ENCODE measurements at regions not wholly inside any gene's neighbourhood (a gene's known extent, or its start where the extent isn't known, plus 50 kb on each side); places are given as distances from the start of the nearest gene placed in this dataset.
"Not testable (repeated sequence)": the region's sequence is repeated elsewhere in the genome, so short reads cannot be mapped to it uniquely, and the experiment has no call there.

DNA sequence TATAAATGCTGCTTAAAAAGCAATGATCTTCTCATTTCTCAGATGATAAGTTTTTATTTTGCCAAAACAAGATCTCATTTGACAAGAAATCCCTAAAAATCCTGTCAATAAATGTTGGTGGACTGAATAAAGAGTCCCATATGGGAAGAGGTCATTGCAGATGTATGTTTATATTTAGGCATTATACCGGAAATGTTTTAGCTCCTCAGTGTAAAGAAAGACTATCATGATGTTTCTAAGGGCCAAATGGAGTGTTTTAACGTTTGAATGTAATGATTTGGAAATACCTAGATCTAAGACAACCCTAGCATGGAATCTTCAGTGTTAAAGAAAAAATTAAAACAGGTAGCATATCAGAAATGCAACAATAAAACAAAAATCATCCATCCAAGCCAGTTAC is 457.8 kb upstream of the NFE2L3 start:
- no peak overlapping the region for H3K9ac ChIP-seq (ENCODE audit: low read length)

DNA sequence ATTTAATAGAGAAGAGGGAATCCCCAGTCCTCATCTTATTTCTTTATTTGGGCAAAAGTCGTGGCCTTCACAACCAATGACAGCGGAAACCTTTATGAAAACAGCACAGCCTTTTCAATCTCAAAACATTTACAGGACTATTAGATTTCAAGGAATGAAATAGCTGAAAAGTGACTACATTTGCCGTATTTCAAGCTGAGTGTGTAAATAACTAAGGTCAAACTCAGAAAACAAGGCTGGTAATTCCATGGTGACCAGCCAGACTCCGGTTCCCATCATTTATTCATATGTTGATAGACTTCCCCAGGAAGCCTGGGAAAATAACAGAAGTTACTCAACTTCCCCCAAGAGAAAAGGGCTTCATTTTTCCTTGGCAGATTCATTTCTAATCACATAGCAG is 457.3 kb upstream of the NFE2L3 start:
- Histone ChIP-seq H3K27ac (ENCODE audit: low read length) (no peak overlapping the region), H3K4me3 (ENCODE audit: low read length) (no peak overlapping the region), H3K27me3 (ENCODE audit: low read depth, low read length) (no peaks in the 10 kb centered on the region)

More for the DNA sequence above, 457.8 kb upstream of the NFE2L3 start:
- TF ChIP-seq, protein P1, sequence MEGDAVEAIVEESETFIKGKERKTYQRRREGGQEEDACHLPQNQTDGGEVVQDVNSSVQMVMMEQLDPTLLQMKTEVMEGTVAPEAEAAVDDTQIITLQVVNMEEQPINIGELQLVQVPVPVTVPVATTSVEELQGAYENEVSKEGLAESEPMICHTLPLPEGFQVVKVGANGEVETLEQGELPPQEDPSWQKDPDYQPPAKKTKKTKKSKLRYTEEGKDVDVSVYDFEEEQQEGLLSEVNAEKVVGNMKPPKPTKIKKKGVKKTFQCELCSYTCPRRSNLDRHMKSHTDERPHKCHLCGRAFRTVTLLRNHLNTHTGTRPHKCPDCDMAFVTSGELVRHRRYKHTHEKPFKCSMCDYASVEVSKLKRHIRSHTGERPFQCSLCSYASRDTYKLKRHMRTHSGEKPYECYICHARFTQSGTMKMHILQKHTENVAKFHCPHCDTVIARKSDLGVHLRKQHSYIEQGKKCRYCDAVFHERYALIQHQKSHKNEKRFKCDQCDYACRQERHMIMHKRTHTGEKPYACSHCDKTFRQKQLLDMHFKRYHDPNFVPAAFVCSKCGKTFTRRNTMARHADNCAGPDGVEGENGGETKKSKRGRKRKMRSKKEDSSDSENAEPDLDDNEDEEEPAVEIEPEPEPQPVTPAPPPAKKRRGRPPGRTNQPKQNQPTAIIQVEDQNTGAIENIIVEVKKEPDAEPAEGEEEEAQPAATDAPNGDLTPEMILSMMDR (IDR thresholded peaks at IDR 0.05; ENCODE audit: low read depth, low read length): no peak
- TF ChIP-seq EZH2phosphoT487 (IDR thresholded peaks at IDR 0.05; ENCODE audit: low read depth): no peak
- Histone ChIP-seq H3K4me3 (ENCODE audit: low read length) (no peak overlapping the region), H3K36me3 (replicated peaks; ENCODE audit: low read depth, low read length) (no peaks in the 10 kb centered on the region), H3K27me3 (ENCODE audit: low read depth, low read length) (no peaks in the 10 kb centered on the region), H3K4me1 (ENCODE audit: low read length) (no peaks in the 10 kb centered on the region), H3K9me3 (ENCODE audit: insufficient read depth, low read length) (no peaks in the 10 kb centered on the region), H3K4me2 (ENCODE audit: low read length) (no peak overlapping the region), H3K27ac (ENCODE audit: low read length) (no peak overlapping the region), H2AFZ (ENCODE audit: low read depth, low read length) (no peak overlapping the region), H3K79me2 (ENCODE audit: low read length) (no peaks in the 10 kb centered on the region), H4K20me1 (ENCODE audit: insufficient read depth, low read length) (no peaks in the 10 kb centered on the region)

GRCh38 chr7:25696571-25696970 is 455.4 kb upstream of the NFE2L3 start:
- Histone ChIP-seq H3K36me3 (replicated peaks; ENCODE audit: low read depth, low read length) (no peaks in the 10 kb centered on the region), H3K9ac (ENCODE audit: low read length) (no peak overlapping the region), H2AFZ (ENCODE audit: low read depth, low read length) (no peak overlapping the region), H3K79me2 (ENCODE audit: low read length) (no peaks in the 10 kb centered on the region), H4K20me1 (ENCODE audit: insufficient read depth, low read length) (no peaks in the 10 kb centered on the region), H3K4me2 (ENCODE audit: low read length) (no peak overlapping the region), H3K9me3 (ENCODE audit: insufficient read depth, low read length) (no peaks in the 10 kb centered on the region), H3K27me3 (ENCODE audit: low read depth, low read length) (no peaks in the 10 kb centered on the region), H3K27ac (ENCODE audit: low read length) (no peak overlapping the region), H3K4me1 (ENCODE audit: low read length) (no peaks in the 10 kb centered on the region), H3K4me3 (ENCODE audit: low read length) (no peak overlapping the region)
- TF ChIP-seq, protein P1 (IDR thresholded peaks at IDR 0.05; ENCODE audit: low read depth, low read length): no peak
- TF ChIP-seq EZH2phosphoT487 (IDR thresholded peaks at IDR 0.05; ENCODE audit: low read depth): no peak

More for the DNA sequence above, 457.3 kb upstream of the NFE2L3 start:
- H4K20me1 ChIP-seq (ENCODE audit: insufficient read depth, low read length): no peaks in the 10 kb centered on the region
- H3K4me1 ChIP-seq (ENCODE audit: low read length): no peaks in the 10 kb centered on the region
- H3K36me3 ChIP-seq (replicated peaks; ENCODE audit: low read depth, low read length): no peaks in the 10 kb centered on the region
- no peak overlapping the region for H2AFZ ChIP-seq (ENCODE audit: low read depth, low read length)
- H3K4me2 ChIP-seq (ENCODE audit: low read length): no peak overlapping the region
- H3K9ac ChIP-seq (ENCODE audit: low read length): no peak overlapping the region
- no peaks in the 10 kb centered on the region for H3K79me2 ChIP-seq (ENCODE audit: low read length)
- no peaks in the 10 kb centered on the region for H3K9me3 ChIP-seq (ENCODE audit: insufficient read depth, low read length)
- no peak for TF ChIP-seq EZH2phosphoT487 (IDR thresholded peaks at IDR 0.05; ENCODE audit: low read depth)
- TF ChIP-seq, protein P1 (IDR thresholded peaks at IDR 0.05; ENCODE audit: low read depth, low read length): no peak

- Histone ChIP-seq H3K27ac (ENCODE audit: low read length) (no peak overlapping the region), H3K4me1 (ENCODE audit: low read length) (no peaks in the 10 kb centered on the region), H3K4me3 (ENCODE audit: low read length) (no peak overlapping the region), H3K79me2 (ENCODE audit: low read length) (no peaks in the 10 kb centered on the region), H3K9me3 (ENCODE audit: insufficient read depth, low read length) (no peaks in the 10 kb centered on the region), H4K20me1 (ENCODE audit: insufficient read depth, low read length) (no peaks in the 10 kb centered on the region), H2AFZ (ENCODE audit: low read depth, low read length) (no peak overlapping the region), H3K27me3 (ENCODE audit: low read depth, low read length) (no peaks in the 10 kb centered on the region), H3K36me3 (replicated peaks; ENCODE audit: low read depth, low read length) (no peaks in the 10 kb centered on the region), H3K9ac (ENCODE audit: low read length) (no peak overlapping the region), H3K4me2 (ENCODE audit: low read length) (no peak overlapping the region)
- no peak for TF ChIP-seq EZH2phosphoT487 (IDR thresholded peaks at IDR 0.05; ENCODE audit: low read depth)
- TF ChIP-seq, protein P1 (IDR thresholded peaks at IDR 0.05; ENCODE audit: low read depth, low read length): no peak
Observed at GRCh38 chr7:25698451-25699113, 453.4 kb upstream of the NFE2L3 start.

DNA sequence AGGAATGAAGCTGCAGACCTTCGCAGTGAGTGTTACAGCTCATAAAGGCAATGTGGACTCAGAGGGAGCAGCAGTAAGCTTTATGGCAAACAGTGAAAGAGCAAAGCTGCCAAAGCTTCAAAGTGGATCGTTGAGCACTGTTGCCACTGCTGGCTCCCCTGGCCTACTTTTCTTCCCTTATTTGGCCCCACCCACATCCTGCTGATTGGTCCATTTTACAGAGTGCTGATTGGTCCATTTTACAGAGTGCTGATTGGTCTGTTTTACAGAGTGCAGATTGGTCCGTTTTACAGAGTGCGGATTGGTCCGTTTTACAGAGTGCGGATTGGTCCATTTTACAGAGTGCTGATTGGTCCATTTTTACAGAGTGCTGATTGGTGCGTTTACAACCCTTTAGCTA is 451.9 kb upstream of the NFE2L3 start:
- H3K27ac ChIP-seq (ENCODE audit: low read length); H3K9ac ChIP-seq (ENCODE audit: low read length); H3K4me2 ChIP-seq (ENCODE audit: low read length); H4K20me1 ChIP-seq (ENCODE audit: insufficient read depth, low read length); H3K79me2 ChIP-seq (ENCODE audit: low read length); H2AFZ ChIP-seq (ENCODE audit: low read depth, low read length); H3K27me3 ChIP-seq (ENCODE audit: low read depth, low read length); H3K4me3 ChIP-seq (ENCODE audit: low read length); H3K4me1 ChIP-seq (ENCODE audit: low read length); H3K9me3 ChIP-seq (ENCODE audit: insufficient read depth, low read length); H3K36me3 ChIP-seq (replicated peaks; ENCODE audit: low read depth, low read length): not testable (repeated sequence)

All from OCI-LY3 (cell line).